IPS-NIHi7 (cell line): ENCODE measurements at regions not wholly inside any gene's neighbourhood (a gene's known extent, or its start where the extent isn't known, plus 50 kb on each side); places are given as distances from the start of the nearest gene placed in this dataset.
"Not testable (repeated sequence)": the region's sequence is repeated elsewhere in the genome, so short reads cannot be mapped to it uniquely, and the experiment has no call there.

Source experiments
- DNase-seq: peaks from one replicate; pipeline ENCODE4 v3.0.0; 2012; ENCODE audit warnings: mixed read lengths; ENCODE audit errors: extremely low spot score

- DNase-seq: not testable (repeated sequence)
Measured at GRCh38 chr7:69052-69451, 123.3 kb upstream of the FAM20C start.

- not testable (repeated sequence) for DNase-seq
Measured at GRCh38 chr7:69499-70123, 122.8 kb upstream of the FAM20C start.

- DNase-seq: not testable (repeated sequence)
Measured at GRCh38 chr7:70207-70606, 122.2 kb upstream of the FAM20C start.

GRCh38 chr7:70989-71388 lies 121.4 kb upstream of the FAM20C start:
- DNase-seq: not testable (repeated sequence)

GRCh38 chr7:72266-73057 lies 119.9 kb upstream of the FAM20C start:
- not testable (repeated sequence) for DNase-seq

GRCh38 chr7:73058-73331 lies 119.4 kb upstream of the FAM20C start:
- not testable (repeated sequence) for DNase-seq

GRCh38 chr7:74008-74540 lies 118.3 kb upstream of the FAM20C start:
- not testable (repeated sequence) for DNase-seq

GRCh38 chr7:75511-75910 lies 116.9 kb upstream of the FAM20C start:
- not testable (repeated sequence) for DNase-seq

- not testable (repeated sequence) for DNase-seq
Measured at GRCh38 chr7:76202-76601, 116.2 kb upstream of the FAM20C start.

GRCh38 chr7:76829-77395 lies 115.5 kb upstream of the FAM20C start:
- not testable (repeated sequence) for DNase-seq

GRCh38 chr7:78862-79261 lies 113.5 kb upstream of the FAM20C start:
- not testable (repeated sequence) for DNase-seq

GRCh38 chr7:79400-80055 lies 112.8 kb upstream of the FAM20C start:
- DNase-seq: not testable (repeated sequence)

GRCh38 chr7:80259-81067 lies 111.9 kb upstream of the FAM20C start:
- no peak for DNase-seq

- no peak for DNase-seq
Measured at GRCh38 chr7:81068-81925, 111.1 kb upstream of the FAM20C start.

- DNase-seq: peak; percentile 82
Measured at GRCh38 chr7:81926-82756, 110.2 kb upstream of the FAM20C start.

- no peak for DNase-seq
Measured at GRCh38 chr7:82757-83155, 109.6 kb upstream of the FAM20C start.

- DNase-seq: no peak
Measured at GRCh38 chr7:83441-83840, 108.9 kb upstream of the FAM20C start.

- no peak for DNase-seq
Measured at GRCh38 chr7:83861-84632, 108.3 kb upstream of the FAM20C start.

- no peak for DNase-seq
Measured at GRCh38 chr7:84633-85020, 107.7 kb upstream of the FAM20C start.
